Fibroblast of skin of left quadriceps (primary cell): ENCODE measurements at regions not wholly inside any gene's neighbourhood (a gene's known extent, or its start where the extent isn't known, plus 50 kb on each side); places are given as distances from the start of the nearest gene placed in this dataset.
"Not testable (repeated sequence)": the region's sequence is repeated elsewhere in the genome, so short reads cannot be mapped to it uniquely, and the experiment has no call there.

Experiments
- DNase-seq, 2 experiments: peaks; one replicate each; pipeline ENCODE4 v3.0.0-alpha.2; 2013; ENCODE audit warnings: low read depth in 2 of 2

GRCh38 chr22:49527611-49528419, 299.9 kb downstream of the BRD1 start:
- no peak for DNase-seq

DNA sequence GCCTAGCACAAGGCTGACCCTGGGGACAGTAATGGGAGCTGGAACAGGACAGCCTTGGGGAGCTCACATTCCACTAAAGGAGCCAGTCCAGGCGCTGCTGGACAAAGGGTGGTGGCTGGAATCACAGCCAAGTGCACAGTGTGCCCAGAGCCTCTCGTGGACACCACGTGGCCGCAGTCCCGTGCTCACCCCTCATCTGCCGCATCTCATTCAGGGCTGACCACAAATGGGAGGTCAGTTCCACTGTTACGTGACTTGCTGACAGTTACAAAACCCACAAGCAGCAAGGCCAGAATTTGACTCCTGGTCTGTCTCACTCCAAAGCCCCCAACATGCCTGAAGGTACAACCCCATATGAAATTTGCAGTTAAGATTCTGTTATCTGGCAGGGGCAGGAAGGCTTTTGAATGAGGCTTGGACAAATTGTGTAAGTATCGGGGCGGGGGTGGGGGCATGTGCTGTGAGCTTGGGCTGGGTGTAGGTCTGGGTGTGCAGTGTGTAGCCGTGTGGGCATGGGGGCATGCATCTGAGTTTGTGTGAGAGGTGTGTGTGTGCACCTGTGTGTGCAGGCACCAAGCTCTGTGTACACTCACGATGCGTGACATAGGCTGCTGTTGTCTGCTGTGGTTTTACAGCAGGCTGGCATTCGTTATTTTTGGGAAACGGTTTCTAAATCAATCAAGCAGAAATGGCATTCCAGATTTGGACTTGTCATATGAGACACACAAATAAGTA, 301.7 kb downstream of the BRD1 start:
- no peak for DNase-seq

DNA sequence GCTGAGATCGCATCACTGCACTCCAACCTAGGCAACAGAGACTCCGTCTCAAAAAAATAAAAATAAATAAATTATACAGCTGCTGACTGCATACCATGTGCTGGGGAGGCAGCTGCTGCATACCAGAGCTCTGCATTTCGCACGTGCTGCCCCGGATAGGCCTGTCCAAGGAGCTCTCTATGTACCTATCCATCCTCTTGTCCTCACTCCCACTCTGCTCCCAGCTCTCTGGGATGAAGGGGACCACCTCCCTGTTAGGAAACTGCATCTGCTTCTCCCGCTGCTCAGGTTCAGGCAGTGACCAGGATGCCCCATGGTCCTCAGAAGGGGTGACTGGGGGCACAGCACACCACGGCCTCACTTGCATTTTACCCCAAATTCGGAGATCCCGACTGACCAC, 302.3 kb downstream of the BRD1 start:
- DNase-seq, result no peak

DNA sequence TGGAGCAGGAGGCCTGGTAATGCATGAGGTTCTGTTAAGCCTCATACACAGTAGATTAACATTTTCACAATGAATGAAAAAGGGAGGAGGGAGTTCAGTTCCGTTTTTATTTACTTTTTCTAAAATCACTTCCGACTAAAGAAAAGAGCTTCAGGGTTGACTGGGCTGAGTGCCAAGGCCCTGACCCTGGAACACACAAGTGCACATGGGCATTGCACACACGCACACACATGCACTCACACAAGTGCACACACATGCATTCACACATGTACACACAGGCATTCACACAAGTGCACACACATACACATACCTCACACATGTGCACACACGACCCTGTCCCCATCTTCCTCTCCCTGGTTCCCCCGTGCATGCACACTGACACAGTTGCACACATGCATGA, 303.3 kb downstream of the BRD1 start:
- no peak for DNase-seq

DNA sequence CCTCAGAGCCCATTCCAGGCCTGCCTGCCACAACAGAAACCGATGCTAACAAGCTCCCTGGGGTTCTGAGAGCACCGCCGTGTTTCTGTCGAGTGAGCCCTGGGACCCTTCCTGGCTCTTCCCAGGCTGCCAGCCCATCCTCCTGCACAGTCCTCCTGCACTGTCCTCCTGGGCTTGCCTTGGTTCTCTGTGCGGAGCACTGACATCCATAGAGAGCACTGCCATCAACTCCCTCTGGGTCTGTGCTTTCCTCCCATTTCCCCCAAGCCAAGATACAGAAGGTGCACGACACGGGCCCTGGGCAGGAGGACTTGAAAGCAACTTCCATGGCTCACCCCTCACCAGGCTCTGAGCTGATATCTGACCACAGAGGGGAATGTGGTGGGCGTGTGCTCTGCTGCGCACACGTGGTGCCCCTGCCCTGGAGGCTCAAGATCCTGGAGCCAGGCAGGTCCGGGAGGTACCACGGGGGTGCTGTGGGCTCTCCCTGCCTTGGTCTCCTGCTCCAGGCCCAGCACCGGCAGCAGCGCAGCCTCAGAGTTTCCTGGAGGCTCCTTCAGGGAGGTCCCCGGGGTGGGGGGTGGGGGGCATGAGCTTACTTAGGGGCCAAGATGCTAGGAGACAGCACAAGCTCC, 304.2 kb downstream of the BRD1 start:
- no peak for DNase-seq

- DNase-seq, result no peak
These were observed 304.9 kb downstream of the BRD1 start for GRCh38 chr22:49522582-49523373.

DNA sequence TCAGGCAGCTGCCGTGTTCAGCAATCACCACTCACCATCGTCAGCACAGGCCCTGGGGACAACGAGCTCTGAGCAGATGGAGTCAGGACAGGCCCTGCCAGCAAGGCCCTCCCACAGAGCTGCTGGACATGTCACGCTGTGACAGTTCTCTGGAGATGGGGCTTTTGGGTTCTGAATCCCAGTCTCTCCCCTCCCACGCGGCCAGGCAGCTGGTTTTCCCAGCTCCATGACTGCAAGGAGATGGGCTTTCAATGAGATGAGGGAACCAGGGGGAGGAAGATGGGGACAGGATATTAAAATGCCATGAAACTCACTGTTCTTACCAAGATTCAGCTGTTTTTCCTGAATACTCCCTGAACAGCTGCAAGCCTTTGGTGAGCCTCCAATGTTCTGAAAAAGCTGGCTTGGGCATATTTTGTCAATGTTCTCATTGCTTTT, 305.9 kb downstream of the BRD1 start:
- no peak for DNase-seq

DNA sequence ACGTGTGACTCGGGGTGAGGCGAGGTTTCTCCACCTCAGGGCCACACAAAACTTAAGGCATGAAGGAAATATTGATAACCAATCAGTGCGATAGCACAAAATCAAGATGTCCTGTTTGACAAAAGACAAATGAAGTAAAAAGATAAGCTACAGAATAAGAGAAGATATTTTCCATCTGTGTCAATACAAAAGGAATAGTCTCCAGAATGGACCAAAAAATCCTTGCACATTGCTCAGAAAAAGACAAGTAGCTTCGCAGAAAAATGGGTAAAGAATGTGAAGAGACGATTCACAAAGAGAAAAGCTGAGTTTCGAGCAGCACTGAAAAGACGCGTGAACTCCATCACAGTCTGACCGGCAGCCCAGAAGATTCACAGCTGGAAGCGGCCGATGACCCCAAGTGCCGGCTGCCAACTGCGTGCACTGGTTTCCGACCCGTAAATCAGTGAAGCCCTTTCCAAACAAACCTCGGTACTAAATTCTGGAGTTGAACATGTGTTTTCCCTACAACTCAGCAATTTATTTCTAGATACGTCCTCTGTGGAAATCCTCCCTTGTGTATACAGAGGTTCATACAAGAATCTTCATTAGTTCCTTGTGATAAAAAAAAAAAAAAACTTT, 308.4 kb downstream of the BRD1 start:
- DNase-seq, result no peak

GRCh38 chr22:49518436-49518970, 309.2 kb downstream of the BRD1 start:
- DNase-seq, result no peak

DNA sequence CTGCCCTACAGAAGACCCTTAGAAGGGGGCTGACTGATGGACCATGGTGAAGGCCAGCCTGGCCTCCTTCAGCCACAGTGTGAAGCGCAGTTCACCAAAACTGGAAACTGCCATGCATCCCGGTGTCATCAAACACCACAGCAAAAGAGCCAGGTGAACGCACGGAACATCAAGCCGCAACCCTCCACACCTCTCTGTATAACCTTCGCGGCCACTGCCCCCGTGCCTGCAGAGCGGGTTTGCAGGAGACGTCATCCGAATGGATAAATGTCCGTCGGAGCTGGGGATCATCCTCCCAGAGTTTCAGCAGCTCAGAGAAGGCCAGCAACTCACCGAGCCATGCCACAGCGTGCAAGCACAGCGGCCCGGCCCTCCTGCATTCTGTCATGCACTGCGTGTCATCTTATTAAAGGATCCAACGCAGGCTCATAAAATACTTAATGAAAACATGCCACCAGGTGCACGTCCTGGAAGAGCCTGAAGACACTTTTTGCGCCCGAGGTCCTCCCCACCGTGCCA, 309.9 kb downstream of the BRD1 start:
- DNase-seq, result no peak

GRCh38 chr22:49517211-49517610, 310.5 kb downstream of the BRD1 start:
- no peak for DNase-seq

DNA sequence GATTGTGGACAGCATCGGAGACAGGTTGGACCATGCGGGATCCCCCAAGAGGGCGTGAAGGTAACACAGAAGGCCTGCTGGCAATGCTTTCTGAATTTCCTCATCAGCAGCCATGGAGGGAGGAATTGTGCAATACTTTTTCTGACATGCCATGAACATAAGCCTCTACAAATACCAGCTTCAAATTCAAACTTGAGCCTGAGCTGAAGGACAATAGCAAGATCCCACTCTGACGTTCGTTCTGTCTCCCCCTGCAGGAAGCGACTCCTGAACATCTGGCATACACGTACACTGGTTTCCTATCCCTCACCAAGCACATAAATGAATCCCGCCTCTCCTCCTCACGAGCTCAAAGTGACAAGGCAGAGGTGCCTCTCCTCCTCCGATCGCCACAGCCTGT, 312.2 kb downstream of the BRD1 start:
- DNase-seq, result no peak

GRCh38 chr22:49514641-49515040, 313.0 kb downstream of the BRD1 start:
- DNase-seq, result no peak

DNA sequence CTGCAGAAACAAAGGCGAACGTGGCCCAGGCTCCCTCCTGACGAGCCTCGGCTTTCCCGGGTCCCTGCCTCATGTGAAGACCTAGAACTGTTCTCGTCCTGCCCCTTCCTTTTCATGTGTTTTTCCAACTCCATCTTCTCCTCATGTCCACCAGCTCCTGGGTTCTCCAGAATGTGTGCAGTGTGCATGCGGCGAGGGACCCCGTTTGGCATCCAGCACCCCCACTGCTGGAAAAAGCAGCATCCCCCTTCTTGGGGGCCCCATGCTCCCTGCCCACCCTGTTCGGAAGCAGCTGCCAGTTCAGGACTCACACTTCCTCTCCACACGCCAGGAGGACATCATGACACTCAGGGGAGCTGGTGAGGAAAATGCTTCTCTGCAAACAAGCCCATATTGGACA, 313.5 kb downstream of the BRD1 start:
- DNase-seq, result no peak

DNA sequence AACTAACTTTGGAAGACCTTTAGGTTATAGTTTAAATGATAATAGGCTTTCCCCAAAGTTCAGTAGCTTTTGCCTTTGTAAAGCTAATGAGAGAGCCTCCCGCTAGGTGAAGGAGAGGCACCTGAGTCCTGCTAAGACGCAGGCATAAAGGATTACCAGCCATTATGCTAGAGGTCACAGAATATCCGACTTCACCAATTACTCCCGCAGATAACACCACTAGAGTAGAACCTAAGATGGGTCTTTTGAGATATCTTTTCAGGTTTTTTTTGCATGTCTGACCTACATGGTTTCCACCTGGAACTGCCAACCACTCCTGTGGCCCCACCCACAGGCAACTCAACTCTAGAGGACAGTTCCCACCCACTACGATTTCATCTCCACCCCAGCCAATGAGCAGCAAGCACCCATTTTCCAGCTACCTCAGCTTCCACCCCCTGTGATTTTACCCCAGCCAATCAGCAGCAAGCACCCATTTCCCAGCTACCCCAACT, 314.3 kb downstream of the BRD1 start:
- no peak for DNase-seq

DNA sequence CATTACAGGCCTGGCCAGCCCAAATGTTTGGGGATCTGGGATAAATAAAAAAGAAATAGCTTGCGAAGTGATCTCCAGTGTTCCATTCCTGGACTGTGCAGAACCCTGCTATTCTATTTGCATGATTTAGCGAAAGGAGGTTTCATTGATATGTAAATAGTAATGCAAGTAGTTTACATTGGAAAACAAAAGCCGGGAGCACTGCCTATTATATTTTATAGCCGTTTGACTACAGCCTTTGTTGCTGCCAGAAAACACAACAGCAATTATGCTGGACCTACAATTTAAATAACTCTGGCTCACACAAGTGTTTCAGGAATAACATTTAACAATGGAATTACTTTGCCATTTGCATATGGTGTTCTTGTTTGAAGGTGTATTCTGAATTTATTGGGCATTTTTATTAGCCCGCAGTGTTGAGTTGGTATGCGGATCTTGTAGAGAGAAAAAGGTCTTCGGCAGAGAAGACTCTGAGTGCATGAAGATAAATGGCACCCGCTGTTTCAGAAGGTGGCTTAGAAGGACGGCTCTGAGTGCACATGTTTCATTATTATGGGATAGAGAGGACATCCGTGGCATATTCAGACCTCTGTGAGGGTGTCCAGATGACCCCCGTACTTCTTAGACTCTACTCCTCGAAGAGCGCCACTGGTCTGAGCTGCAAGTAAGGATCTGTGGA, 315.0 kb downstream of the BRD1 start:
- DNase-seq, result no peak

- DNase-seq, result not testable (repeated sequence)
These were observed 316.1 kb downstream of the BRD1 start for GRCh38 chr22:49511393-49512189.

DNA sequence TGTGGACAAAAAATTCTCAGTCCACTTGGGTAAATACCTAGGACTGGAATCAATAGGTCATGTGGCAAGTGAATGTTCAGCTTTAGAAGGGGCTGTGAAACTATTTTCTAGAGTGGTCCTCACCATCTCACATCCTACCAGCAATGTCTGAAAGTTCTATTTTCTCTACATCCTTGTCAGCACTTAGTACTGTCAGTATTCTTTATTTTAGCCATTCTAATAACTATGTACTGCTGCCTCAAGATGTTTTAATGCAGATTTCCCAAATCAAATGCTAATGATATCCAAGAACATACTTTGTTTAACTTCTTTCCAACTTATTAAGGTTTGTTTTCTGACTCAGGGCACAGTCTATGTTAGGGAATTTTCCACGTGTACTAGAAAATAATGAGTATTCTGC, 317.0 kb downstream of the BRD1 start:
- DNase-seq, result no peak

GRCh38 chr22:49509016-49509415, 318.7 kb downstream of the BRD1 start:
- no peak for DNase-seq
